Neural progenitor cell (in vitro differentiated cells): ENCODE measurements at regions not wholly inside any gene's neighbourhood (a gene's known extent, or its start where the extent isn't known, plus 50 kb on each side); places are given as distances from the start of the nearest gene placed in this dataset.

Experiments
- DNase-seq: peaks from one replicate; pipeline ENCODE4 v3.0.0-alpha.2; 2016; ENCODE audit warnings: low spot score
- H2AFZ ChIP-seq: fragments of 200-600 bp; sonication (generic); replicated peaks from 2 replicates; pipeline ENCODE4 v1.6.1; 2016; ENCODE audit warnings: antibody characterized with exemption
- H3F3A ChIP-seq: fragments of 200-600 bp; sonication (generic); 2 replicates; pipeline ENCODE4 v1.6.1; 2016; ENCODE audit warnings: antibody characterized with exemption, low read depth
- H3K27ac ChIP-seq: fragments of 200-600 bp; sonication (generic); 2 replicates; pipeline ENCODE4 v1.5.1; 2016; ENCODE audit warnings: mild to moderate bottlenecking
- H3K27me3 ChIP-seq: fragments of 200-600 bp; sonication (generic); 2 replicates; pipeline ENCODE4 v1.6.1; 2016; ENCODE audit warnings: mild to moderate bottlenecking, moderate library complexity
- H3K36me3 ChIP-seq: fragments of 200-600 bp; sonication (generic); 2 replicates; pipeline ENCODE4 v1.5.1; 2016
- H3K4me1 ChIP-seq: fragments of 200-600 bp; sonication (generic); 2 replicates; pipeline ENCODE4 v1.6.1; 2016; ENCODE audit warnings: mixed run types
- H3K4me2 ChIP-seq: fragments of 200-600 bp; sonication (generic); 2 replicates; pipeline ENCODE4 v1.6.1; 2016
- H3K4me3 ChIP-seq: fragments of 200-600 bp; sonication (generic); 2 replicates; pipeline ENCODE4 v1.5.1; 2016
- H3K79me2 ChIP-seq: fragments of 200-600 bp; sonication (generic); 2 replicates; pipeline ENCODE4 v1.6.1; 2016; ENCODE audit warnings: low read depth
- H3K9ac ChIP-seq: fragments of 200-600 bp; sonication (generic); 2 replicates; pipeline ENCODE4 v1.6.1; 2016
- H3K9me3 ChIP-seq: fragments of 200-600 bp; sonication (generic); 2 replicates; pipeline ENCODE4 v1.5.1; 2016; ENCODE audit warnings: low read depth
- H4K20me1 ChIP-seq: fragments of 200-600 bp; sonication (generic); 2 replicates; pipeline ENCODE4 v1.6.1; 2016; ENCODE audit warnings: low read depth
- H3K27ac Mint-ChIP-seq: 3 replicates; pipeline ENCODE4 v1.8.0; 2021; ENCODE audit warnings: mixed read lengths
- H3K27me3 Mint-ChIP-seq: 2 replicates; pipeline ENCODE4 v1.8.0; 2022; ENCODE audit warnings: low read depth, mild to moderate bottlenecking, inconsistent platforms, moderate library complexity, mixed read lengths; ENCODE audit not compliant: insufficient read depth
- H3K36me3 Mint-ChIP-seq: 3 replicates; pipeline ENCODE4 v1.8.0; 2021; ENCODE audit warnings: mixed read lengths
- H3K4me1 Mint-ChIP-seq: 3 replicates; pipeline ENCODE4 v1.8.0; 2021; ENCODE audit warnings: mixed read lengths
- H3K4me3 Mint-ChIP-seq: 3 replicates; pipeline ENCODE4 v1.8.0; 2021; ENCODE audit warnings: mild to moderate bottlenecking, moderate library complexity, mixed read lengths
- H3K9me3 Mint-ChIP-seq: 3 replicates; pipeline ENCODE4 v1.8.0; 2020; ENCODE audit warnings: mixed read lengths
- CTCF ChIP-seq: fragments of 200-600 bp; sonication (generic); IDR thresholded peaks from 2 replicates; pipeline ENCODE4 v1.5.1; 2017; ENCODE audit warnings: antibody characterized with exemption, mild to moderate bottlenecking
- EZH2 ChIP-seq: fragments of 200-600 bp; sonication (generic); IDR thresholded peaks from 2 replicates; pipeline ENCODE4 v1.6.1; 2017; ENCODE audit warnings: antibody characterized with exemption, mild to moderate bottlenecking, moderate library complexity
- EZH2phosphoT487 ChIP-seq: fragments of 200-600 bp; sonication (generic); IDR thresholded peaks from 2 replicates; pipeline ENCODE4 v1.6.1; 2017; ENCODE audit warnings: antibody characterized with exemption

- H3K36me3 ChIP-seq = no peaks in the 10 kb centered on the region
- no peaks in the 10 kb centered on the region for H4K20me1 ChIP-seq
- H3K9me3 Mint-ChIP-seq = peaks cover 4% of the 10 kb centered on the region
- no peaks in the 10 kb centered on the region for H3K36me3 Mint-ChIP-seq
- H3K4me3 Mint-ChIP-seq = no peak overlapping the region
- TF ChIP-seq EZH2phosphoT487 (no peak), EZH2 (no peak), CTCF (no peak)
- no peaks in the 10 kb centered on the region for H3F3A ChIP-seq
- no peak for DNase-seq
- H3K4me1 ChIP-seq = no peaks in the 10 kb centered on the region
- H3K27ac ChIP-seq = no peak overlapping the region
- H3K27me3 Mint-ChIP-seq = peaks cover 3% of the 10 kb centered on the region
- H3K4me2 ChIP-seq = no peak overlapping the region
- H3K27ac Mint-ChIP-seq = no peak overlapping the region
- no peak overlapping the region for H2AFZ ChIP-seq
- no peaks in the 10 kb centered on the region for H3K27me3 ChIP-seq
- no peaks in the 10 kb centered on the region for H3K4me1 Mint-ChIP-seq
- H3K4me3 ChIP-seq = no peak overlapping the region
- H3K9ac ChIP-seq = no peak overlapping the region
- no peaks in the 10 kb centered on the region for H3K79me2 ChIP-seq
- H3K9me3 ChIP-seq = no peaks in the 10 kb centered on the region
Observed at GRCh38 chr17:51387986-51388385, 127.6 kb downstream of the UTP18 start.

GRCh38 chr17:51389875-51390274 lies 129.5 kb downstream of the UTP18 start:
- no peaks in the 10 kb centered on the region for H3F3A ChIP-seq
- H3K9me3 ChIP-seq = no peaks in the 10 kb centered on the region
- peaks cover 4% of the 10 kb centered on the region for H3K9me3 Mint-ChIP-seq
- peaks cover 3% of the 10 kb centered on the region for H3K27me3 Mint-ChIP-seq
- no peak for TF ChIP-seq CTCF
- TF ChIP-seq EZH2phosphoT487 = no peak
- no peak for TF ChIP-seq EZH2
- no peak overlapping the region for H3K4me3 ChIP-seq
- H3K9ac ChIP-seq = no peak overlapping the region
- no peak overlapping the region for H3K27ac ChIP-seq
- no peaks in the 10 kb centered on the region for H4K20me1 ChIP-seq
- H3K36me3 ChIP-seq = no peaks in the 10 kb centered on the region
- no peaks in the 10 kb centered on the region for H3K4me1 ChIP-seq
- no peak overlapping the region for H2AFZ ChIP-seq
- H3K27ac Mint-ChIP-seq = no peak overlapping the region
- H3K27me3 ChIP-seq = no peaks in the 10 kb centered on the region
- no peaks in the 10 kb centered on the region for H3K4me1 Mint-ChIP-seq
- no peaks in the 10 kb centered on the region for H3K36me3 Mint-ChIP-seq
- no peaks in the 10 kb centered on the region for H3K79me2 ChIP-seq
- no peak overlapping the region for H3K4me3 Mint-ChIP-seq
- H3K4me2 ChIP-seq = no peak overlapping the region
- DNase-seq = no peak

GRCh38 chr17:51391982-51392654 lies 131.8 kb downstream of the UTP18 start:
- no peak for TF ChIP-seq EZH2
- TF ChIP-seq EZH2phosphoT487 = no peak
- TF ChIP-seq CTCF = no peak
- Histone ChIP-seq H3K27me3 (no peaks in the 10 kb centered on the region), H3K36me3 (no peaks in the 10 kb centered on the region), H3K4me1 (no peaks in the 10 kb centered on the region), H3K9ac (no peak overlapping the region), H3K4me3 (no peak overlapping the region), H3F3A (no peaks in the 10 kb centered on the region), H3K27ac (no peak overlapping the region), H2AFZ (no peak overlapping the region), H4K20me1 (no peaks in the 10 kb centered on the region), H3K4me2 (no peak overlapping the region), H3K79me2 (no peaks in the 10 kb centered on the region), H3K9me3 (no peaks in the 10 kb centered on the region)
- DNase-seq = no peak
- Mint-ChIP-seq H3K9me3 (peaks cover 2% of the 10 kb centered on the region), H3K27me3 (peaks cover 3% of the 10 kb centered on the region), H3K36me3 (no peaks in the 10 kb centered on the region), H3K4me3 (no peak overlapping the region), H3K27ac (no peak overlapping the region), H3K4me1 (no peaks in the 10 kb centered on the region)
